GM21619 (cell line): ENCODE measurements at regions not wholly inside any gene's neighbourhood (a gene's known extent, or its start where the extent isn't known, plus 50 kb on each side); places are given as distances from the start of the nearest gene placed in this dataset.

Source experiments
- ATAC-seq: cut with Tn5 transposase; IDR thresholded peaks from one replicate; pipeline ENCODE4 v1.9.1; 2021; ENCODE audit not compliant: unreplicated experiment

DNA sequence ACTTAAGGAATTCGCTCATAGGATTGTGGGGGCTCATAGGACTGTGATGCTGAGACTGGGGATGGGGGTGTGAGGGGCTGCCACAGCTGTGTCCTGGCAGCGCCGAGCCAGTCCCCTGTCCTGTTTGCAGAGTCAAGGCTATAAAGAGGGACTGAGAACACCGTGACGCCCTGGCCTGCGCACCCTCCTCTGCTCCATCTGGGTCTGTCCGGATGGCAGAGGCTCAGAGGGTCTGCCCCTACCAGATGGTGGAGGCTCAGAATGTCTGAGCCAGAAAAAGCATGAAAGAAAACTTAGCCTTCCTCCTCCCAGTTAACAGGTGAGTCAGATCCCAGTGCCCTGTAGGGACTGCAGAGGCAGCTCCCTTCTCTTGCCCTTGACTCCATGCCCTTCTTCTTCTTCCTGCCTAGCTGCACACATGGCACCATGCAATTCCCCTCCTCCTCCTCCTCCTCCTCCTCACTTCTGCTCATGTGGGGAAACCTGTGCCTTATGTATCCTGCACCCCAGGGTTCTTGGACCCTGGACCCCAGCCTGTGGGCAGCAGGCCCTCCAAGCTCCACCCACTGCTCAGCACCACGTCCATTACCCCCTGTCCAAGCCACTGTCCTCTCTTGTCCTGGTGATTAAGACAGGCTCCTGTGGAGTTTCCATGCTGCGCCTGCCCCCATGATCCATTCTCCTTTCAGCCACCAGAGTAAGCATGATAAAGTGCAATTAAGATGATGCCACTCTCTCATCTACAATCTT, 410.0 kb upstream of the SULF2 start:
- no peak for ATAC-seq

DNA sequence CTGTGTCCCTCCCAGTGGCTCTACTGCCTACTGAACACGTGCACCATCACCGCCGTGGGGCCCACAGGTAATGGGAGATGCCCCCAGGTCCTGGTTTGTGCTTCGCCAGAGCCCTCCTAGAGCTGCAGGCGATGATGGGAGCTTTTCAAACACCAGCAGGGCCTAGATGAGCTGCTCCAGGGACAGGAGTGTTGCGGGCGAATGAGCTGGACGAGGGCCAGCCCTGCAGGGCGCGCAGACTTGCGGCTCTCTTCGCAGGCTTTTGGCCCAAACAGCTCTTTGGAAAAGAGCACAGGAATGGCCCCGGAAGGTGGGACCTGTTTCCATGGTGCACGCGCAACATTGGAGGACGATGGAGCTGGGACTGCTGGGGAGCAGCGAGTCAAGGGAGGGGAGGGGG, 409.3 kb upstream of the SULF2 start:
- no peak for ATAC-seq

DNA sequence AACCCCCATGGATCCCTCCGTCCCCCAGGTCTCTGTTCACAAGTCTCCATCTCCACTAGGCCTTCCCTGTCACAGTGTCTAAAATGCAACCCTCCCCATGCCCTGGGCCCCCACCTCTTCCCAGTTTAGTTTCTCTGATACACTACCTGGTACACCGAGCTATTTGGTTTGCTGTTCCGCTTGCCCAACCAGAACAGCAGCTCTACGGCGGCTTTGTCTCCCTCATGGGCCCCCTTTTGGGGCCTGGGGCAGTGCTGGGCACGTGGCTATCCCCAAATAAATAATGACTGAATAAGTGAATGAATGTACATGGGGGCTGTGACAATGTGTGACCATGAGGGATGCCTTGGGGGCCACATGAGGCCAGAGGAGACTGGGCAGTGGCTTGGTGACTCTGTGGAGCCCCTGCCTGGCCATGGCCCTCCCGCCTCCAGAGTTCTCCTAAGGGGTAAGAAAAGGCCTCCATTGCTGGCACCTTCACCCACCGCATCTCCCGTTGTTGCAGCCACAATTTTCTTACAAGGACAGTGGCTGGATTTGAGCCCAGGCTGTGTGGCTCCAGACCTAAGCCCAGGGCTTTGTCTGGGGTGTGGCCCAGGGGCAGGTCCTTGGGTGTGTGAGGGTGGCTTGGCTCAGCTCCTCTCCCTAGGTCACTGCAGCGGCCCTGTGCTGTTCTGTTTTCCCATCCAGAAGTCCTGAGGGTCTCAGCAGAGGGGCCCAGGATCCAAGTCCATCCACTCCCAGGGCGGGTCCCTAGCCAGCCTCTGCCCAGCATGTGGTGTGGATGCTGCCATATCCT, 408.5 kb upstream of the SULF2 start:
- ATAC-seq = no peak

DNA sequence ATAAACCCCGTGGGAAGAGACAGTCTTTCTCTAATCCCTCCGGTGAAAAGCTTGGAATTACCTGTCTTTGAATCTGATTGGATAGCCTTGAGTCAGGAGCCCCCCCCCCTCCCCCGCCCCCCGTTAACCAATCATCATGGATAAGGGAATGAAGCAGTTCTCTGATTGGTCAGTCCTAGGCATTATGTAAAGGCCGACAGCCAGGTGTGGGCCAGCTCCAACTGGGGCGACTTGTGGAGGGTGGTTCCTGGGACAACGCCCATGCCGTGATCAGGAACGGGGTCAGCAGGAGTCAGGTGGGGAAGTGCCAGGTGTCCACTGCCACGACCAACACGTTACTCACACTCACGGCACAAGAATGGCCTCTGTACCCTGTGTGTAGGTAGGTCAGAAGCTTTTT, 406.8 kb upstream of the SULF2 start:
- no peak for ATAC-seq

DNA sequence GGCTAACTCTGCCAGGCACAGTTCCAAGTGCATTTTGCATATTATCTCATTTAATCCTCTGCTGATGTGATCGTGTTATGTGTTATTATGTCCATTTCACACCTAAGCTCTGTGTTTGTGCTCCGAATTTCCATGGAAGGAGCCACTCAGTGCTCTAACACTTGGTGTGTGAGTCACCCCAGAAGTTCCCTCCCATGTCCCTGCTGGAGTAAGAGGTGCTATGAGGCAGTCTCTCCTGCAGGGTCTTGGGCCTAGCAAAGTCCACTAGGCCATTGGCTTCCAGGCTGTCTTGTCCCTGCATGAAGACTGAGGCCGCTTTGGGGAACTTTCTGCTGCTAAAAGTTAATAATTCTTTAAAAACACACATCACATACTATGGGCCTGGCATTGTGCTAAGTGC, 405.9 kb upstream of the SULF2 start:
- no peak for ATAC-seq

DNA sequence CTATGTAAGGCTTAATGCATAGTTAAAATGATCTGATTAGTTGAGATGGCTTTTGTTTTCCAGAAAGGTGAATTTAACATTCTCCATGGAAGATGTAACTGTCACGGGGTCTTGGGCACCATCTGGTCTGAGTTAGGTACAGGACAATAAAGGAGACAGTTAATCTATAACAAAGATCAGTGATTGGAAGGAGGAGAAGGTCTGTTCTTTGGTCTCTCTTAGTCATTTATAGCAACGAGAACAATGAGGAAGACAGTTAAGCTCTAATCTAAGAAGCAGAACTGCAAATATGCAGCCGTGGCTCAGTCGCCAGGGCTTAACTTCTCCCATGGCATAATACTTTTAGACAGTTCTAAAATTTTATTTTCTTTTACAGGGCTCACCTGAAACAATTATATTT, 405.5 kb upstream of the SULF2 start:
- no peak for ATAC-seq

DNA sequence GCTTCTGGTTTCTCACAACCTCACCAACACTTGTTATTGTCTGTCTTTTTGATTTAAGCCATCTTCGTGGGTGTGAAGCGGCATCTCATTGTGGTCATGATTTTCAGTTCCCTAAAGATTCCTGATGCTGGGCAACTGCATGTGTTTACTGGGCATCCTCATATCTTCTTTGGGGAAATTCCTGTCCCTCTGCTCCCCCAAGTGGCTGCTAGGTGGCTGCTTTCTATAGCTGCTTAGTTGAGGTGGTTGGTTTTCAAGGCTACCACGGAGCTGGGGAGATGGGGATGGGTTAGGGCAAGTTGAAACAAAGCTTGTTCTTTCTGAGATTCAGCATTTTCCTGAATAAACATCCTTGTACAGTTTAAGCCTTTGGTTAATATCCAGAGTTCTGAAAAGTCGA, 403.9 kb upstream of the SULF2 start:
- ATAC-seq = no peak

DNA sequence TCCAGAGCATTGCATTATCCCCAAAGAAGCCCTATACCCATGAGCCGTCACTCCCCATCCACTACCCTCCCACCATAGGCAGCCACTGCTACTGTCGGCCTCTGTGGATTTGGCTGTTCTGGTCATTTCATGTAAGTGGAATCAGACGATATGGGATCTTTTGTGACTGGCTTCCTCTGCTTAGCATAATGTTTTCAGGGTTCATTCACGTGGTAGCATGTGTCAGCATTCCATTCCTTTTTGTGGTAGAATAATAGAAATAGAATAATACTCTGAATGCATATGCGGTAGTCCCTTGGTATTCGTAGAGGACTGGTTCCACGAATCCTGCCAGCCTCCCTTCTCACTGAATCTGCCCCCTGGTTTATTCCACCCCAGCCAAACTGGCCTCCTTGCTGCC, 402.6 kb upstream of the SULF2 start:
- ATAC-seq = no peak

DNA sequence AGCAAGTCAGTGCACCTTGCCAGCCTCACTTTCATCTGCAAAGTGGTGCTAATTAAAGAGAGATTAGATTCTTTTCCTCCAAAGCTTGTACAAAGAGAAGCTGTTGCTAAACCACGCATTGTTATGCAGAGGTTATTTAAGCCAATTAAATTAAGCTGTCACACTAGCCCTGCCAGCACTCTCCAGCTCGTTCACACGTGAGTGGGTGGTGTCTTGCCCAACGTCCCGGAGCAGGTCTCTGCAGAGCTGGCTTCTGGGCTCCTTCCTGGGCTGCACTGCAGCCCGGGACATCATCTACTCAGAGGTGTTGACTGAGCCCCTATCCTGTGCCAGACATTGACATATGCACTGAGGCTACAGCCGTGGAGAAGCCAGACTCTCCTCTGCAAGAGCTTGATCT, 401.6 kb upstream of the SULF2 start:
- no peak for ATAC-seq

DNA sequence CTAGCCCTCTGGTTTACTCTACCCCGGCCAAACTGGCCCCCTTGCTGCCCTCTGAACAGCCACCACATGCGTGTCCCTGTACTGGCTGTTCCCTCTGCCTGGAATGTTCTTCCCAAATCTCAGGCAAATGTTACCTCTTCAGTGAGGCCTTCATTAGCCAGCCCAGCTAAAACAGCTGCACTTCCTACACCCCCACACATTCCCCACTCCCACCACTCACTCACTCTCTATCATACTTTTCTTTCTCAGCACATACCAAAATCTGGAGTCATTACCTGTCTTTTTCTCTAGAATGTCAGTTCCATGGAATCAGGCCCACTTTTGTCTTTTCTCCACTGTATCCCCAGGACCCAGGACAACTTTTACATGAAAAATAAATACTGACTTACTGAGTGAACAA, 401.2 kb upstream of the SULF2 start:
- ATAC-seq = no peak

DNA sequence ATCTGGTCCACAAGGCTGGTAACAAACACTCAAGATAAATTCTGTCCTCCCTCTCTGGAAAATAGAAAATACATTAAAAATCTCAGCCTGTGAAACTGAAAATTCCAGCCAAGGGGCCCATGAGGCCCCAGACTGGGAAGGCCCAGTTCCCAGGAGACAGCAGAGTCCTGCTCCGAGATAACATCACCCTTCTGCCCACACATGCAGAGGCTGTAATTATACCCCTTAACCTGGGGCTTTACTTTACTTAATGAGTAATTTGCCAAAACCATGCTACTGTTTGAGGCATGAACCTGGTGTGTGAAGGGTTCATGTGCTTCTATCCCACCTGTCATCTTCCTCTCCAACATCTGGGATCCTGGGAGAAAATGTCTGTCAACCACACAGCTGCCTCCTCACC, 398.9 kb upstream of the SULF2 start:
- no peak for ATAC-seq

DNA sequence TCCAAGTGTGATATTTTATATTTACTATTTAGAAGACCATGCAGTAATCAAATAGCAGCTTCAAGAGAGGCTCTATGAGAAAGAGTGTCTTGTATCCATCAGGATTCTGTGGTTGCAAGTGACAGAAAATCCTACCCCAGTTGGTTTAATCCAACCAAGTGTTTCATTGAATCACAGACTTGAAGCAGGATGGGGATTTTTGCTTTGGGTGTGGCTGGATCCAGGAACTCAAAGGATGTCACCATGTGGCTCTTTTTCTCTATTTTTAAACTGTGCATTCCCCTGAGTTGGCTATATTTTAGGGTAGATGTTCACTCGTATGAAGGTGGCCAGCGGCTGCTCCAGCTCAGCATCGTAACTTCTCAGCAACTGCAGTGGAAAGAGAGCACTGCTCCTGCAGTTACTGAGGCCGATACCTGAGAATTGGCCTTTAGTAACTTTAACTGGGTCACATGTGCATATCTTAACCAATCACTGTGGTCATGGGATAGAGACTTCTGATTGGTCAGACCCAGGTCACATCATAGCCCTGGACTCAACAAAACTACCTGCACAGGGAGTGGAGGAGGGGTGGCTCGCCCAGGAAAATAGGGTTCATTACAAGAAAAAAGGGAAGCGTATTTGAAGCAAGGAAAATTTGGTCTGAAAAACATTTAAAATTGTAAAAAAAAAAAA, 396.1 kb upstream of the SULF2 start:
- no peak for ATAC-seq

DNA sequence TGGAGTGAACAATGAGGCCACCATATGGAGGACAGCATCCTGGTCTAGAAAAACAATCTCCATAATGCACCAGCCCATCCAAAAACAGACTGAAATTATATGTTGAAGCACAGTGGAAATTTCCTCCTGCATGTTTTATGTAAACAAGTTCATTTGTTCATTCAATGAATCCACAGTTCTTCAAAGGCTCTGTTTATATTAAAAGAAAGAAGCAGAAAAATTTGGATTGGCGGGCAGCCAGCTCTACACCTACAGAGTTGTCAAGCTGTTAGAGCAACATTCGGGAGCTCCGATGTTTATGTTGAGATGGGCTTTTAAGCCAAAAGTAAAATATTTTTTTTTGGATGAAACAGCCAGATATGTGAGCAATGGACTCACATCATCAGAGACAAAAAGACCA, 395.3 kb upstream of the SULF2 start:
- no peak for ATAC-seq

DNA sequence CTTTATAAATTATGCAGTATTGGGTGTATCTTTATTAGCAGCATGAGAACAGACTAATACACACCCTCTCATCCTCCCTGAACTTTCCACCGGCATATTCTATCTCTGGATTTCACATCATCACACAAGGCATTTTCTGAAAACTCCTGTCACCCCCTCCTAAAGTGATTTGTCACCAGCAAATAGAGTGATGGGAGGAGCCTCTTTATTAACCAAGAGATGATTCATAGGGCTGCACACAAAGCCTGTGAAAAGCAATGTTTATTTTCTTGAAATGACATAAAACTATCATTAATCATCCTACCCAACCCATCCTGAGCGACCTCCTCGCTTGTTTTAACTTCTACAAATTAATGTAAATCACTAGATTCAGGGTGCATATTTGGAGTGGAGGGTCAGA, 394.7 kb upstream of the SULF2 start:
- ATAC-seq = no peak

DNA sequence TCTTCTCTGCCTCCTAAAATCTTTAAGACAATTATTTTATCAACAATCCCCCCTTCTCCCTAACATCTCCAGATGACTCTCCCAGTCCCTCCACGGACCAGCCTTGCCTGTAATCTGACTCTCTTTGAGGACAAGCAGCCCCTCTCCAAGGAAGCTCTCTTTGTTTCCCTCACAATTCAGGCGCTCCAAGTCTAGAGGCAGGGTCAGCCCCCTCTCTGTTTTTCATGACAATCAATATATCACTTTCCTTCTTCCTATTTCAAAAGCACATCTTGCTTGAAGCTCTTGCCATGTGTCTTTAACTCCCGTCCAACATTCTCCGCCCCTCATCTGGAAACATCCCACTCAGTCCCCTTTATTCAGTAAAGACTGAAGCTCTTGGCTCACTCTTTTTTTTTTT, 393.4 kb upstream of the SULF2 start:
- no peak for ATAC-seq

DNA sequence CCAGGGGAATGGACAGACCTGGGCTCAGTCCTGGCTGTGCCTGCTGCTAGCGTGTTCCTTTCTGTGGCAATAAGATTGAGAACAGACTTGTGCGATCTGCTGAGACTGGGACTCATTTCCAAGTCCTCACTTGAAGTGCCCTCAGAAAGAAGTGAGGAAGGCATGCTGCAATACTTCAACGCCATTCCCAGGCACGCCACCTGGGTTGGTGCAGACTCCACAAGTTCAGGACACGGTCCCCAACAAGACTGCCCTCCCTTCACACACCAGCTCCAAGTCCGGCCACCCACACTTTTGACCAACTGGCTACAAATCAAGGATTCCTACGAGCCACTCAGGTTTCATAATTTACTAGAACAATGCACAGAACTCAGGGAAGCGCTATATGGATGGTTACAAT, 391.8 kb upstream of the SULF2 start:
- no peak for ATAC-seq

DNA sequence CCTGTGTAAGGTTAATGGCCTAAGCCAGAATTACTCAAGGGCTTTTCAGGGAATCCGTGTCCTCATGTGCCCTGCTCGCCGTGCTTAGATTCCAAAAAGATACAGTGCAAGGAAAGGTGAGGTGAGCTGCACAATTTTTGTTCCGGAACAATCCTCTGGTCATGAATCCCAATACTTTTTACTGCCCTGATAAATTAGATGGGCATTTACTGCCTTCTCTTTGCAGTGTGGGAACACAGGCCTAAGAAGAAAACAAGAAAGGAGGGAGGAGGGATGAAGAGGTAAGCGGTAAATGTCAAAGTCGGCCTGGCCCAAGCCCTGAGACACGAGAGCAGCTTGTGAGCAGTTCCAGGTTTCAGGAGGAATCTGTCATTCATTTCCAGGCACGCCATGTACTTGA, 390.9 kb upstream of the SULF2 start:
- ATAC-seq = no peak

DNA sequence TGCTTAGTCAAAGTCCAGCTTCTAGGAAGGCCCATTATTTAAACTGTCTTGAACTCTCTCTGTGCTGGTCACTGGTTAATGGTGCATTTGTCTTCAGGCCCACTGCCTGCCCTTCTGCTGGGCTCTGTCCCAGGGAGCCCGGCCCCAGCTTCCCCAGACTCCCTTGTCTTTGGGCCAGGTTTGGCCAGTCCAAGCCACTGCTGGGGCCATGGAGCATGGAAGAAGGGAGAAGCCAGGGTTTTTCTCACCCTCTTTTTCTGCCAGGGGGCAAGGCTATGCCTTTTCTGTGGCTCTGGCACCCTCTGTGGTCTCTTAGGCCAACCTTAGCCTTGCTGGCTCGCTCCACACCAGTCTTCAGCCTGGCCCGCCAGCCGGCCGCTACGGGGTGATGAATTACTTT, 390.0 kb upstream of the SULF2 start:
- ATAC-seq = no peak

DNA sequence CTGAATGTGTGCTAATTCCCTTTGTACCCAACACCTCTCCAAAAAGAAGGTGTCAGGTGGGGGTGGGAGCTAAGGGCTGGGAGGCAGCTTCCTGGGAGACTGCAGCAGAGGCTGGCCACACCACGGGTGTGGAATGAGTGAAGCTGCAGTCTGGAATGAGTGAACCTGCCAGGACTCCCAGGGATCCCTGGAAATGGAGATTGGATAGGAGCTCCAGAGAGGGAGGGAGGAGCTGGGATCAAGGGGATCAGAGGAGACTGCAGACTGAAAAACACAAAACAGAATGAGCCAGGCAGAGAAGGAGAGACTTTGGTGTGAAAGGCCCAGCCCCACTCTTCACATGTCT, 387.0 kb upstream of the SULF2 start:
- ATAC-seq = no peak

DNA sequence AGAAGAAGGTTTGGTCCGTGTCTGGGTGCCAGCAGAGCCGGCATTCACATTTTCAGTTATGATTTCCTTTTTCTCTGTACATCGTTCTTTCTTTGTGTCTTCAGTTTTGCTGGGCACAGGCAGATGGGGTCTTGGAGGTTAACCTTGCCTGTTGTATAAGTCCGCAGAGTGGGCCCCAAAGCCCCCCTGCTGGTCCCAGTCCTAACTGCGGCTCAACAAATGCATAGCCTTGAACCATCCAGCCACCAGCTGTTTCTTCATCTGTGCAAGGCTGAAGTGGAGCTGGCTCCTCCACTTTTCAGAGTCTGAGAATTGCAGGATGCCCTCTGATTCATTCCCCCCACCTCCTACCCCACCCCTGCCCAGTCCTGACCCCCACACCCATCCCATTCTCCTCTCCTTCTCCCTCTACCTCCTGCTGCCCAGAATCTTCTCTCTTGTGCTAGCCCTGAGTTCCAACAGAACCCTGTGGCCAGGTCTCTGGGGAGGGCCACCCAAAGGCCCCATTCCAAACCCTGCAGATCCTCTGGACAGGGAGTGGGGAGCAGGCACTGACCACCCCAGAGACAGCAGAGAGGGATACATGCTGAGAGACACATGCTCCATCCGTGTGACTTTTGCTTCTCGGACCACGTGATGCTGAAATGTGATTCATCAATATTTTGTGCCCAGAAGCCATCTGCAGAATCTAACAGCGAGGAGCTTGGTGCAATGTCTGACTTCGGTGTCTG, 386.5 kb upstream of the SULF2 start:
- ATAC-seq = no peak

DNA sequence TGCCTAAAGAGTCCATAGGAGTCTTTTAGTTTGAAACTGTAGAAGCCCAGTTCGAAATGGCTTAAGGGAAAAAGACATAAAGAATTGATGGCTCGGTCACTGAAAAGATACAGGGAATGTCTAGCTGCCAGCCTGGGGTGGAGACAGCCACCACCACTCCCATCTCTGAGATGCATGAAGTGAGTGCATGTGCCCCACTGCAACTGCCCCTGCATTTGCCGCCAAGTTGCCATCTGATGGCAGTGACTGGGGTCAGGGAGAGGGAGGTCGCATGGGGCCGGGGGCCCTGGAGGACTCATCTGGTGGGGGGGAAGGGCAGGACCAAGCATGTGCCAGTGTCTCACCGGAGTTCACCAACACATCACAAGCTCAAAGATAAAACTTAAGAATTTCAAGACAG, 385.8 kb upstream of the SULF2 start:
- no peak for ATAC-seq

DNA sequence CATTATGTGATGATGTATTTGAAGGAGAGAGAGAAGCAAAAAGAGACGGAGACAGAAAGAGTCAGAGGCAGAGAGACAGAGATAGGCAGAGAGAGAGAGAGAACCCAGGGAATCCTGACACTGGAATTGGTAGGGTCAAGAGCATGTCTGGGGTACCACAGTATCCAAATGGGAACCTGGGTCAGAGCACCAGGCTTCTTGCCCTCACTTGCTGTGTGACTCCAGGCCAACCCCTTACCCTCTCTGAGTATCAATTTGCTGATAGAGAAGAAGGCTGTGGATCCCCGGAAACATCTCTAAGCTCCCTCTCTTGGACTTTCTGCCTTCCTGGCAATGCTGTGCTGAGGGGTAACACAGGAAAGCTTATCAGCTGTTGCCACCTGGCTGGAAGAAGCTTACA, 385.3 kb upstream of the SULF2 start:
- no peak for ATAC-seq
